ENCODE measurements at regions not wholly inside any gene's neighbourhood (a gene's known extent, or its start where the extent isn't known, plus 50 kb on each side); places are given as distances from the start of the nearest gene placed in this dataset.

- Histone ChIP-seq H3K4me3 (replicated peaks in 1 of 3; ENCODE audit: insufficient read depth in 1 of 3, low read depth in 1 of 3, low read length in 3 of 3) (no peak overlapping the region), H3K4me2 (ENCODE audit: insufficient read depth, low read length) (no peak overlapping the region), H3K9ac (replicated peaks; ENCODE audit: extremely low read depth, insufficient read depth, low read length) (no peak overlapping the region), H3K9me3 (replicated peaks; ENCODE audit: control insufficient read depth, insufficient read depth, low read length) (peaks cover 2% of the 10 kb centered on the region), H3K27ac (ENCODE audit: insufficient read depth, low read depth, low read length) (no peak overlapping the region), H3K9me1 (replicated peaks; ENCODE audit: control insufficient read depth, extremely low read depth, insufficient read depth, low read length) (no peaks in the 10 kb centered on the region), H3K4me1 (ENCODE audit: control insufficient read depth, extremely low read depth, insufficient read depth, low read length) (no peaks in the 10 kb centered on the region), H3K36me3 (ENCODE audit: control insufficient read depth in 2 of 2, extremely low read depth in 1 of 2, insufficient read depth in 2 of 2, low read length in 2 of 2) (no peaks in the 10 kb centered on the region), H4K20me1 (replicated peaks; ENCODE audit: control insufficient read depth, extremely low read depth, insufficient read depth, low read length) (no peaks in the 10 kb centered on the region), H3K79me2 (ENCODE audit: control insufficient read depth, insufficient read depth, low read length) (no peaks in the 10 kb centered on the region), H3K27me3 (ENCODE audit: control insufficient read depth in 2 of 2, insufficient read depth in 2 of 2, low read length in 2 of 2) (no peaks in the 10 kb centered on the region), H2AFZ (ENCODE audit: low read depth, low read length) (no peak overlapping the region)
- dilution Hi-C loops (cut with MboI; ENCODE audit: extremely low pct_ligation_motif_present, low sequenced_read_pairs) = no loop called here
- POLR2A ChIA-PET = no interaction called here
- intact Hi-C loops (cut with micrococcal nuclease) = no loop called here
- DNase-seq (ENCODE audit: low read depth, low spot score) = no peak
- TF ChIP-seq JUN (IDR thresholded peaks at IDR 0.05; ENCODE audit: borderline replicate concordance, insufficient read depth, insufficient read length, low read depth) = no peak
- no peak for TF ChIP-seq POLR2A (IDR thresholded peaks at IDR 0.05; ENCODE audit: low read depth, low read length)
- no TSS peak for BruUV-seq (replicated peaks)
- FAIRE-seq = no peak
- CTCF ChIA-PET = no interaction called here
These were observed 114.2 kb downstream of the IRX1 start for GRCh38 chr5:3709717-3710348.

- H4K20me1 ChIP-seq (replicated peaks; ENCODE audit: control insufficient read depth, extremely low read depth, insufficient read depth, low read length) = no peaks in the 10 kb centered on the region
- ChIA-PET POLR2A (no interaction called here), CTCF (no interaction called here)
- no TSS peak for BruUV-seq (replicated peaks)
- no peak overlapping the region for H3K4me2 ChIP-seq (ENCODE audit: insufficient read depth, low read length)
- DNase-seq (ENCODE audit: low read depth, low spot score) (no peak), FAIRE-seq (no peak)
- H3K9ac ChIP-seq (replicated peaks; ENCODE audit: extremely low read depth, insufficient read depth, low read length) = no peak overlapping the region
- dilution Hi-C loops (cut with MboI; ENCODE audit: extremely low pct_ligation_motif_present, low sequenced_read_pairs) (no loop called here), intact Hi-C loops (cut with micrococcal nuclease) (no loop called here)
- H3K36me3 ChIP-seq (ENCODE audit: control insufficient read depth in 2 of 2, extremely low read depth in 1 of 2, insufficient read depth in 2 of 2, low read length in 2 of 2) = no peaks in the 10 kb centered on the region
- H3K4me3 ChIP-seq (replicated peaks in 1 of 3; ENCODE audit: insufficient read depth in 1 of 3, low read depth in 1 of 3, low read length in 3 of 3) = no peak overlapping the region
- no peaks in the 10 kb centered on the region for H3K9me1 ChIP-seq (replicated peaks; ENCODE audit: control insufficient read depth, extremely low read depth, insufficient read depth, low read length)
- H3K79me2 ChIP-seq (ENCODE audit: control insufficient read depth, insufficient read depth, low read length) = no peaks in the 10 kb centered on the region
- no peak overlapping the region for H3K27ac ChIP-seq (ENCODE audit: insufficient read depth, low read depth, low read length)
- no peaks in the 10 kb centered on the region for H3K27me3 ChIP-seq (ENCODE audit: control insufficient read depth in 2 of 2, insufficient read depth in 2 of 2, low read length in 2 of 2)
- no peak overlapping the region for H2AFZ ChIP-seq (ENCODE audit: low read depth, low read length)
- H3K9me3 ChIP-seq (replicated peaks; ENCODE audit: control insufficient read depth, insufficient read depth, low read length) = no peaks in the 10 kb centered on the region
- H3K4me1 ChIP-seq (ENCODE audit: control insufficient read depth, extremely low read depth, insufficient read depth, low read length) = no peaks in the 10 kb centered on the region
- TF ChIP-seq FOS (IDR thresholded peaks at IDR 0.05; ENCODE audit: borderline replicate concordance, insufficient read depth, low read length) (no peak), GATA2 (IDR thresholded peaks at IDR 0.05; ENCODE audit: insufficient read depth, insufficient read length, low read depth, low read length) (no peak), EZH2 (IDR thresholded peaks at IDR 0.05; ENCODE audit: borderline replicate concordance, low read depth, low read length, severe bottlenecking) (no peak), JUN (IDR thresholded peaks at IDR 0.05; ENCODE audit: borderline replicate concordance, insufficient read depth, insufficient read length, low read depth) (no peak), POLR2AphosphoS5 (IDR thresholded peaks at IDR 0.05; ENCODE audit: insufficient read depth, low read depth, low read length) (no peak), CTCF (IDR thresholded peaks at IDR 0.05; ENCODE audit: extremely low read depth in 1 of 2, insufficient read depth in 1 of 2, low read depth in 1 of 2, low read length in 2 of 2) (no peak), POLR2A (IDR thresholded peaks at IDR 0.05; ENCODE audit: low read depth, low read length) (no peak), MAX (IDR thresholded peaks at IDR 0.05; ENCODE audit: insufficient read depth, insufficient read length) (no peak), MYC (IDR thresholded peaks at IDR 0.05; ENCODE audit: low read depth, low read length) (no peak)
These were observed 119.4 kb downstream of the IRX1 start for GRCh38 chr5:3715062-3715461.
